ENCODE measurements at regions not wholly inside any gene's neighbourhood (a gene's known extent, or its start where the extent isn't known, plus 50 kb on each side); places are given as distances from the start of the nearest gene placed in this dataset.

GRCh38 chr2:128660836-128661235 lies 342.2 kb upstream of the HS6ST1 start:
- H3K4me1 ChIP-seq = no peaks in the 10 kb centered on the region
- intact Hi-C loops (cut with micrococcal nuclease) = no loop called here
- no peak for TF ChIP-seq CTCF (IDR thresholded peaks at IDR 0.05; ENCODE audit: borderline replicate concordance)
- H3K9me3 ChIP-seq (replicated peaks) = no peaks in the 10 kb centered on the region
- DNase-seq = no peak
- H3K4me3 ChIP-seq = no peak overlapping the region
- H3K36me3 ChIP-seq = no peaks in the 10 kb centered on the region
- peaks cover 30% of the 10 kb centered on the region for H3K27me3 ChIP-seq (ENCODE audit: low read depth)
- H3K27ac ChIP-seq (replicated peaks) = no peak overlapping the region

GRCh38 chr2:128661311-128661710 lies 342.6 kb upstream of the HS6ST1 start:
- H3K9me3 ChIP-seq (replicated peaks) = no peaks in the 10 kb centered on the region
- H3K27me3 ChIP-seq (ENCODE audit: low read depth) = peaks cover 30% of the 10 kb centered on the region
- H3K4me1 ChIP-seq = no peaks in the 10 kb centered on the region
- no peak for TF ChIP-seq CTCF (IDR thresholded peaks at IDR 0.05; ENCODE audit: borderline replicate concordance)
- no peak overlapping the region for H3K27ac ChIP-seq (replicated peaks)
- no peaks in the 10 kb centered on the region for H3K36me3 ChIP-seq
- no peak overlapping the region for H3K4me3 ChIP-seq
- intact Hi-C loops (cut with micrococcal nuclease) = no loop called here
- DNase-seq = no peak

- Histone ChIP-seq H3K27me3 (ENCODE audit: low read depth) (peaks cover 36% of the 10 kb centered on the region), H3K27ac (replicated peaks) (no peak overlapping the region), H3K4me1 (no peaks in the 10 kb centered on the region), H3K36me3 (no peaks in the 10 kb centered on the region), H3K9me3 (replicated peaks) (no peaks in the 10 kb centered on the region), H3K4me3 (no peak overlapping the region)
- no peak for DNase-seq
- intact Hi-C loops (cut with micrococcal nuclease) = no loop called here
- no peak for TF ChIP-seq CTCF (IDR thresholded peaks at IDR 0.05; ENCODE audit: borderline replicate concordance)
Measured at GRCh38 chr2:128662051-128662471, 343.4 kb upstream of the HS6ST1 start.

- intact Hi-C loops (cut with micrococcal nuclease) = no loop called here
- no peak overlapping the region for H3K4me3 ChIP-seq
- H3K27me3 ChIP-seq (ENCODE audit: low read depth) = peaks cover 40% of the 10 kb centered on the region
- TF ChIP-seq CTCF (IDR thresholded peaks at IDR 0.05; ENCODE audit: borderline replicate concordance) = no peak
- H3K4me1 ChIP-seq = no peaks in the 10 kb centered on the region
- no peak overlapping the region for H3K27ac ChIP-seq (replicated peaks)
- no peak for DNase-seq
- H3K9me3 ChIP-seq (replicated peaks) = no peaks in the 10 kb centered on the region
- no peaks in the 10 kb centered on the region for H3K36me3 ChIP-seq
Measured at GRCh38 chr2:128663371-128664050, 344.8 kb upstream of the HS6ST1 start.

- H3K4me3 ChIP-seq = no peak overlapping the region
- no peaks in the 10 kb centered on the region for H3K36me3 ChIP-seq
- H3K9me3 ChIP-seq (replicated peaks) = no peaks in the 10 kb centered on the region
- TF ChIP-seq CTCF (IDR thresholded peaks at IDR 0.05; ENCODE audit: borderline replicate concordance) = no peak
- no peaks in the 10 kb centered on the region for H3K4me1 ChIP-seq
- no peak overlapping the region for H3K27ac ChIP-seq (replicated peaks)
- H3K27me3 ChIP-seq (ENCODE audit: low read depth) = peaks cover 40% of the 10 kb centered on the region
- intact Hi-C loops (cut with micrococcal nuclease) = no loop called here
- no peak for DNase-seq
Measured at GRCh38 chr2:128664499-128664971, 345.9 kb upstream of the HS6ST1 start.

All from left ventricle myocardium inferior (tissue), 1 donor.